GM21367 (cell line): ENCODE measurements at regions not wholly inside any gene's neighbourhood (a gene's known extent, or its start where the extent isn't known, plus 50 kb on each side); places are given as distances from the start of the nearest gene placed in this dataset.

ENCODE experiments used
- ATAC-seq: cut with Tn5 transposase; IDR thresholded peaks from one replicate; pipeline ENCODE4 v1.9.1; 2021; ENCODE audit not compliant: unreplicated experiment

DNA sequence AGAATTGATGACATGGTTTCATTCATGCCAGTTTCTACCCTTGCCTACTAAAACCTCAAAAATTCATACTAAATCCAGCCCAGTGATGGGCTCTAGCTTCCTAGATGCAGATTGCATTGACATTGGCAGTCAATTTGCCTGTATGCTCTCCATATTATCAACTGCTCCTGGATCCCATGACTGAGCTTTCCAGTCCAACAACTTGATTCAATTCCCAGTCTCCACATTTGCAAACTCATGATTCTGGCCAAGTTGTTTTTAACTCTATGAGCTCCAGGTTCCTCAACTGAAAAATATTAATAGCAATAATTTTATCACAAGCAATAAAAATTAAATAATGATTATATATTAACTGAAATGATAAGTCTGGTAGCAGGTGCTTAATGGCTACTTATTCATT lies 51.0 kb upstream of the DSC1 start:
- ATAC-seq, result no peak

DNA sequence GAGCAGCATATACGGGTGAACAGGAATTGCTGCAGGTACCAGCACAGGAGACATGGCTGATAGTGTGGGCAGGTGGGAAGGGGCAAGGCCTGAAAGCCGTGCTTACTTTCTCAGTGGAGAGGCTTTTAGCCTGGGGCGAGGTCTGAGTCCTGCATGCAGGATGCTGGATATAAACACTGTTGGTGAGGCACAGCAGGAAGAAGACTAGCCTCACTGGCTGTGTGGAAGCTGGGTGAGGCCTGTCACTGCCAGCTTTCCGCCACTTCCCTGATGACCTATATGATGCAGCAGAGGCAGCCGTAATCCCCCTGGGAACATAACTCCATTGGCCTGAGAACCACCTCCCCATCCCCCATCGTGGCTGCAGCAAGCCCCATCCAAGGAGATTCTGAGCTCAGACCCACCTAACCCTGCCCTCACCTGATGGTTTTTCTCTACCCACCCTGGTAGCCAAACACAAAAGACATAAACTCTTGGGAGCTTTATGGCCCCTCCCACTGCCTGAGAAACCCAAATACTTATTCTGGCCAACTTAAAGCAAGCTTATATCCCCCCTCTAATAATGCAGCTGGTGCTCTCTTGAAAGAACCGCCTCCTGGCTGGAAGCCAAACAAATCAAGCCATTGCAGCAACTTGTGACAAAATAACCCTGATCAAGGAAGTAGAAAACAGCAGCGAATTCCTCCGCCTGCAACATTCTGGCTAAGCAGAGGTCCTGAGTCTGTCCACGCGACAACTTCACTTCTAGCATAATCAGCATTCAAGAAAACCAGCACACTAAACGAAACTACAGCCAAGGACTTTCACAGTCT lies 54.6 kb upstream of the DSC1 start:
- ATAC-seq, result no peak

DNA sequence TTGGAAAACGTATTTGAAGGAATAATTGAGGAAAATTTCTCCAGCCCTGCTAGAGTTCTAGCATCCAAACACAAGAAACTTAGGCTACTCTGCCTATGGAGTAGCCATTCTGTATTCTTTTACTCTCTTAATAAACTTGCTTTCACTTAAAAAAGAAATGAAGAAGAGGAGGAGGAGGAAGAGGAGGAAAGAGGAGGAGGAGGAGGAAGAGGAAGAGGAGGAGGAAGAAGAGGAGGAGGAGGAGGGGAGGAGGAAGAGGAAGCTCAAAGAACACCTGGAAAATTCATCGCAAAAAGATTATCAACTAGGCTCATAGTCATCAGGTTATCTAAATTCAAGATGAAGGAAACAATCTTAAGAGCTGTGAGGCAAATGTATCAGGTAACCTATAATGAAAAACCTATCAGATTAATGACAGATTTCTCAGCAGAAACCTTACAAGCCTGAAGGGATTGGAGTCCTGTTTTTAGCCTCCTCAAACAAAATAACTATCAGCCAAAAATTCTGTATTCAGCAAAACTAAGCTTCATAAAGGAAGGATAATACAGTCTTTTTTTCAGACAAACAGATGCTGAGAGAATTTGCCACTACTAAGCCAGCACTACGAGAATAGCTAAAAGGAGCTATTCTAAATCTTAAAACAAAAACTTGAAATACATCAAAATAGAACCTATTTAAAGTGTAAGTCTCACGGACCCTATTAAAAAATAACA lies 56.2 kb upstream of the DSC1 start:
- no peak for ATAC-seq

DNA sequence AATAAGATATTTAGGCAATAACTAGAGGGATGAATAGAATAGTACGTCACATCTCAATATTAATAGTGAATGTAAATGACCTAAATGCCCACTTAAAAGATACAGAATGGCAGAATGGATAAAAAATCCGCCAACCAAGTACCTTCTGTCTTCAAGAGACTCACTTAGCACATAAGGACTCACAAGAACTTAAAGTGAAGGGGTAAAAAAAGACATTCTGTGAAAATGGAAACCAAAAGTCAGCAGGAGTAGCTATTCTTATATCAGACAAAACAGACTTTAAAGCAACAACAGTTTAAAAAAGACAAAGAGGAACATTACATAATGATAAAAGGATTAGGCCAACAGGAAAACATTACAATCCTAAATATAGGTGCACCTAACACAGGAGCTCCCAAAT lies 56.7 kb upstream of the DSC1 start:
- no peak for ATAC-seq

DNA sequence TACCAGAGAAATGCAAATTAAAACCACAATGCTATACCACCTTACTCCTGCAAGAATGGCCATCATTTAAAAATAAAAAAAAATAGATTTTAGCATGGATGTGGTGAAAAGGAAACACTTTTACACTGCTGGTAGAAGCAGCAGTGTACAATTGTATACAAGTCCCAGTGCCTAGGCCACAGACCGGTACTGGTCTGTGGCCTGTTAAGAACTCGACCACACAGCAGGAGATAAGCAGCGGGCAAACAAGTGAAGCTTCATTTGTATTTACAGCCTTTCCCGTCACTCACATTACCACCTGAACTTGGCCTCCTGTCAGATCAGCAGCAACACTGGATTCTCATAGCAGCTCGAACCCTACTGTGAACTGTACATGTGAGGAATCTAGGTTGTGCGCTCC lies 60.7 kb upstream of the DSC1 start:
- no peak for ATAC-seq

DNA sequence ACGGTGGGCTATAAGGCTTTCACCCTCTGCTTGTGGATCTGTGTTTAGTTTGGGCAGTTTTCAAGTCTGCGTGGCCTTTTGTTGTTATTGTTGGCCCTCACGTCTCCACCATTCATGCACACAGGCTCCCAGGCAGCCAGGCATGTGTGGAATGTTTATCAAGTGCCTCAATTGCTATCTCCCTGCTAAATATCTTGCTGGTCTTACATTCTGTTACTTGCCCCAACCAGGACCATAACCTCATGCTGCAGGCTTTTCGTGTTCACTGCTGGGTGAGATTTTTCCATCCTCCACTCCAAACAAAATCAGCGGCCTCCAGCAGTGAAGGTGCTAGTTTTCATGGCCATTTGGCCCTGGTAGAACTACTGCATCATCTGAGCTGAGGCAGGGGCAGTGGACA lies 63.0 kb upstream of the DSC1 start:
- ATAC-seq, result no peak

DNA sequence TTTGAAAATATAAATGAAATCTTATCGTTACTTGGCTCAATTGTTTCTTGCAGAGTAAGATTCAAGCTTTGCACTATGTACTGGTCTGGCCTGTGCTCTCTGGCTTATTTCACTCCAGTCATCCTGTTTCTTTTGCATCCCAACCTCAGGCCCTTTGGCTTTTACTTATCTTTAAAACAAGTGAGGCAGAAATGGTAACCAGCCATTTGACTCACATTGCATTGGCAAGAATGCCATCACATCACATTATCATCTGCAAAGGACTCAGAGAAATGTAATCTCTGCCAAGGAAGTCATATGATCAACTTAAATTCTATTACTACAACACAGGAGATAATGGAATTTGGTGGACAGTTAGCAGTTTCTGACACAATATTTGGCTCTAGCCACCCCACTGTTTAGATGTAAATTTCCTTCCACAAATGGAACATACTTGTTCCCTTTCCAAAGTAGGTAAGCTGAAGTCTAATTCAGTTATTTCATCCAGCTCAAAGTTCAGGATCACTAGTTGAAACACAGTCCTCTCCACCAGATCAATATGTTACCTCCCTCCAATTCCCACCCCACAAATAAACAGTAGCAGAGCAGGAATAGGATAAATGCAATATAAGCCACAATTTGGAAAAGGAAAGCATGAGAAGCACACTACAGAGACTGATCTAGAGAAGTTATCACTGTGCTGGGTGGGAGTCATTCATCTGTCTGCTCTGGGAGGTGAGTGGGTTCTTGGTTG lies 65.0 kb upstream of the DSC1 start:
- no peak for ATAC-seq

DNA sequence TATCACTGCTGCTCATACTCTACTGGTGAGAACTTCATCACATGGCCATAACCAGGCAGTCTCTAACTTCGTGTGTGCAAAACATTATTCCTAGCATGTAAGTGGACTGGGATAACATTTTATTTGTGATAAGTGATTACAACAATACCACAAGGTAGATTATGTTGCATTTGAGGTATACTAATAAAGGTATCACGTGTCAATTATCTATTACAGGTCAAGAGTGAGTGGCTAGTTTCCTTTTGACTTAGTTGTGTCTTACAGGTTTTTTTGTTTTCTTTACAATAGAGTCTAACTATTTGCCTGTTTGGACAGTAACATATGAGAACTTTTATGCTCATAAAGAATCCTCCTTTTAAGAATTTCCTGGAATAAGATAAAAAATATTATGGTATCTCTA lies 67.2 kb upstream of the DSC1 start:
- no peak for ATAC-seq

DNA sequence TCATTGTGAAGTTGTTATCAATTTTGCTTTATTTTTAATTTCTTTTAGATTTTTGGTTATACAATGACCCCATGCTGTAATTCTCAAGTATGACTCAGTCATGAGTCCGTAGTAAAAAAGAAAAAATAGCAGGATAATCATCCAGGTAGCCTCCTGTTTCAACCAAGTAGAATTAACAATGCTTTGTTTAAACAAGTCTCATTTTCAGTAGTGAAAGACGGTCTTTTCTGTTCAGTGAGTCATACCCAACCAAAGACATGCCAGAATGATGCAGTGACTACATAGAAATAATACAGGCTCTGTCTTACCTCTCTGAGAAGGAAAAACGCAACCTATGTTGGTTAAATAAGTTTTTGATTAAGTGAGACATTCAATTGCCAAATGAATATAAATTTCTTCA lies 67.8 kb upstream of the DSC1 start:
- no peak for ATAC-seq

DNA sequence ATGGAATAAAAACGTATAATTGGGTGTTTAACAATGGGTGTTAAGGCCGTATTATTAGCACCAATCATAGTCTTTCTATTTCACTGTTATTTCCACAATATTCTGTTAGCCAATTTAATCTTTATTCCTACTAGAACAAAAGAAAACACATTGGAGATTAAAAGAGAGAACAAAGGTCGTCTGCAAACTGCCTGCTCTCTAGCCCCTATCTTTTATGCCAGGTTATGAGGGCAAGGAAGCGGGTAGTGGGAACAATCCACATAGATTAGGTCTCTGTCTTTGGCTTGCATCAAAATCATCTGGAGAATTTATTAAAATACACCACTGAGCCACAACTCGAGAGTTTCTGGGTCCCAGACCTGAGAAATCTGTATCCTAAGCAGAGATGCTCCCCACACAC lies 69.4 kb upstream of the DSC1 start:
- ATAC-seq, result no peak

DNA sequence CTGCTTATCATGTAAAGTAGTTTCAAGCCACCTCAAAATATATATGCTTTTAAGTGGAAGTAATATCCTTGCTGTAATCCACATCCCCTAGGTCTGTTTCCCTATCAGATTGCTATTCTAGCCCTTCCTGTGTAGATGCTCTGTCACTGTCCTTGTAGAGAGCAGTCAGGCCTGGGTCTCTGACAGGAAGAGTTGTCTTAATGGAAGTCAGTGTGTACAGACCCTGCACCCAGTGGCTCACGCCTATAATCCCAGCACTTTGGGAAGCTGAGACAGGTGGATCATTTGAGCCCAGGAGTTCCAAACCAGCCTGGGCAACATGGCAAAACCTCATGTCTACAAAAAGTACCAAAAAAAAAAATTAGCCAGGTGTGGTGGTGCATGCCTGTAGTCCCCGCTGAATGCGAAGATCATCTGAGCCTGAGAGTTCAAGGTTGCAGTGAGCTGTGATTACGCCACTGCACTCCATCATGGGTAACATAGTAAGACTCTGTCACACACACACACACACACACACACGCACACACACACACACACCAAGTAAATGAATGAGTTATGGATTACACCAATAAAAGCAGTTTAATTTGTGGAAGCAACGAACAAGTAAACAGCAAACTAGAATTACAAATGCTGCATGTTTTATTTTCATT lies 70.2 kb upstream of the DSC1 start:
- no peak for ATAC-seq

DNA sequence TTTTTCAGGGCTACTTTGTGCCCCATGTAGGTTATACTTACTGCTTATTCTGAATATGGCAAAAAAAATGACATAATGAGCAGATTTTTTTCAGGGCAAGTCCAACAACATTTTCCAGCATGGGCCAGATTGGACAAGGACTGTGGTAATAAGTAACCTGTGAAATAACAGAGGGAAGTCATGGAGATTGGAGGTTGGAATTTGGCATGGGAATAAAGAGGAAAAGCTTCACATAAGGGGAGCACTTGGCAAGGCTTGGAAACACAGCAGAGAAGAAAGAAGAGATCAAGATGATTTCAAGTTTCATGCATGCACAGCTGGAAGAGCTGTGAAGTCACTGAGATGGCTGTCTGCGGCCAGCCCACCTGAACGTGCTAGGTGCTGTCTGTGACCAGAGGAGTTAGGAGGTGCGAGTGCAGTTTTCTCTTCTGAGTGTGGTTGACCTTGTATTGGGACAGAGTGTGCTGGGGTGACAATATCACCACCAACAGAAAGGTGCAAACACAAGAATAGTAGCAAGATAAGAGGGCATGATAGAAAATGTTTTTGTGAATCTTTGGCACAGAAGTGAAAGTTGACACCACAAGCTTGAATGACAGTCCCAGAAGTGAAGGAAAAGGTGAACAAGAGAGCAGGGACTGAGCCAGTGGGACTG lies 71.1 kb upstream of the DSC1 start:
- no peak for ATAC-seq

DNA sequence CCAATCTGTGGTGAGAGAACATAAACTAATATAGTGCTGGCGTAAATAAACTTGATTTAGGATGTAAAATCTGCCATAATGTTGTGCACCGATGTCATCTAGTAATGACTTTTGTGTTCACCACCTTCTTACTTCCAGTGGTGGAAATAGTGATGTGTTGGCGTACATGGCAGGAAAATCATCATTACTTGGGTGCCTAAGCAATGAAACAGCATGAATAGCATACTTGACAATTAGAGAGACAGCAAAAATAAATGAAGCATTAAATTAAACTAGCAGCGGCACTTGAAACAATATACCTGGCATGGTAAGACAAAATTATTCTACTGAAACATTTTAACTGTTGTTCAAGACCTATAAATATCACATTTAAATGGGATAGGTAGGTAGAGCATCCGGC lies 73.2 kb upstream of the DSC1 start:
- ATAC-seq, result no peak

DNA sequence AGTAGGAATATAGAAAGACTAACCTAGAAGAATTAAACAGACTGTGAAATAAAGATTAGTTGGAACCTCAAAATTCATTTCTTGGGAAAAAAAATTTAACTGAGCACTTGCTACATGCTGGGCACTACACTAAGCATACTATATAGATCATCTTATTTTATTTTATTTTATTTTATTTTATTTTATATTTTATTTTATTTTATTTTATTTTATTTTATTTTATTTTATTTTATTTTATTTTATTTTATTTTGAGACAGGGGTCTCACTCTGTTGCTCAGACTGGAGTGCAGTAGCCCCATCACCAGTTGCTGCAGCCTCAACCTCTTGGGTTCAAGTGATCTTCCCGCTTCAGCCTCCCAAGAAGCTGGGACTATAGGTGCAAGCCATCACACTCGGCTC lies 74.5 kb upstream of the DSC1 start:
- no peak for ATAC-seq

DNA sequence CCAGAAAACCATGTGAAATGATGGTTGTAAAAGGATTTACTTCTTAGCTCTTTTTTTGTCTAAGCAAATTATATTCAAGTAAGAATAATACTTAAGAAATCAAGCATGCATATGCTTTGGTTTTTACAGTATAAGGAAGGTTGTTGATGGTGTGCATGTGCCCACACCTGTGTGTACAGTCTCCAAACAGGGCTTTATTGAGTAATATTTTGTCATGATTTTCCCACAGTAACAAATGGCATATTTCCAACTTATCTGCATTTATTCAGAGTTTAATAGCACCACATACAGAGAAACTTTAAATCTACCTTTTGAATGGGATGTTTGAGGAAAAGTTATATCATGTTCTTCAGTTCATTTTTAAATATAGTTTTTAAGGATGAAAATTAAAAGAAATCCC lies 76.5 kb upstream of the DSG1 start:
- no peak for ATAC-seq

DNA sequence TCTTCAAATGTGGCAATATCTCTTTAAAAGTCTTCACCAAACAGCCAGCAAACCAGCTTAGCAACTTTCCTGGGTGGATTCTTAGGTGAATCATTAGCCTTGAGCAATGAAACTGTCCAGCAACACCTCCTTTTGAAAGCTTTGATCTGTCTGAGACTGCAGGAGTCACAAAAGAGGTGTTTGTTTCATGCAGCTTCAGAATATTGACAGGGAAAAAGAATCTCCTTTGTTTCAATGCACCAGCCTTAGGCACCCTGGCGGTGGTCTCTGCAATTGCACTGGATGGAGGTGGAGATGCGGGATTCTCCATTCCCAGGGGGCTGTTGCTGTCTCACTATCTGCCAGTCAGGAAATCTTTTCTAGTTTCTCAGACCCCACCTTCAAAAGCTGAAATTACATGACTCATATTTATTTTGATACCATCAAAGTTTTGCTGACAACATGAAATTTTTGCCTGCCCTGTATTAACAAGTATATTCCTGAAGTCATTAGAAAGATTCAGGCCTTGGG lies 76.0 kb upstream of the DSG1 start:
- ATAC-seq, result no peak

DNA sequence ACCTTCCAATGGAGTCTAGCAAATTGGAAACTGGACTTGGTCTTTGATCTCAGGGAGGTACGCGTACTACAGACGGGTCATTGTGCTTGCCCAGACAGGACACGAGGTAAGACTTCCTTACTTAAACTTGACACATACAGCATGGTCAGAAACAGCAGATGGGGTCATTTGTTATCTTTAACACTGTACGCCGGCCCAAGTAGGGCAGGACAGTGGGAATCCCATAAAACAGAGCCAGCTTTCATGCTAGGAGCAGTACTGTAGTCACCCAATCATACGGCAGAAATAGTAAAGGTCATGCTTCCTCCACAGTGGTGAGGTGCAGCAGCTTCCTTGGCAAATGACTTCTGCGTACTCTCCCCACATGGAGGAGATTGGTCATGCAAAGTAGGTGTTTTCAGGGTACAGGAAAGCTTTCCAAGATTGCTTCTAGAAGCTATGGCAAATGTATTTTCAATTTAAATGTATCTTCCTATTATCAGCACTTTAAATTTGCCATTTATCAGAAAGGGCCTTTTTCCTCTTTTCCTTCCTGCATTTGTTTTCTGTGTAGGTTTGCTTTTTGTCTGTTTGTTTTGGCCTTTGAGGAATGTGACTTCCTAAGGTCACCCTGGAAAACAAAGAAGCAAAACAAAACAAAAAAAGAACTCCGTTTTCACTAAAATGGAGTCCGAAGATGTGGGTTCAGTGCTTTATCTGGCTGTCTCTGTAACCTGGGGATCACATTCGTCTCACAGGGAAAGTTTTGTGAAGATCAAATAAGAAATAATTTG lies 74.0 kb upstream of the DSG1 start:
- no peak for ATAC-seq

DNA sequence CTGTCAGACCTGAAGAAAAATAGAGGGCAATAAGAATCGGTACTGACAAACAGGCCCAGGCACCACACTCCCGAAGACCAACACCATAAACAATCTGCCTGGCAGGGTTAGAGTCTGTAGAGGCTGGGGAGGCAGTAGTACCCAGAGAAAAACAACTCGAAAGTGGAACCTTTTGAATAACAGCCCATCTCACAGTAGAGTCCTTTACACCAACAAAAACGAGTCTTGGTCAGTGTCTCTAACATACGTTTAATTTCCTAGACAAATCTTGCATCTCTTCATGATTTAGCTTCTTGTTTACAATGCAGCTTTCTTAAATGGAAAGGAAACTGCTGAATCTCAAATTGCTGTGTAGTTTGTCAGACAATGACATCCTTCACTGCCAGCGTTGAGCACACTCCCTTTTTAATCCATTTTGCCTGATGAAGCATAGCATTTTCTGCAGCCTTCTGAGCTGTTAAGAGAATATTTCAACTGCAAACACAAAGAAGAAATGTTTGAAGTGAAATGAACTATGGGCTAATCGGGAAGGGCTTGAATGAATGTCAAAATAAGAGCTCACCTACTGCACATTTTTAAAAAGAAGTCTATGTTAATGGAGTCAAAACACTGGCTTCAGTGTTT lies 73.1 kb upstream of the DSG1 start:
- no peak for ATAC-seq

DNA sequence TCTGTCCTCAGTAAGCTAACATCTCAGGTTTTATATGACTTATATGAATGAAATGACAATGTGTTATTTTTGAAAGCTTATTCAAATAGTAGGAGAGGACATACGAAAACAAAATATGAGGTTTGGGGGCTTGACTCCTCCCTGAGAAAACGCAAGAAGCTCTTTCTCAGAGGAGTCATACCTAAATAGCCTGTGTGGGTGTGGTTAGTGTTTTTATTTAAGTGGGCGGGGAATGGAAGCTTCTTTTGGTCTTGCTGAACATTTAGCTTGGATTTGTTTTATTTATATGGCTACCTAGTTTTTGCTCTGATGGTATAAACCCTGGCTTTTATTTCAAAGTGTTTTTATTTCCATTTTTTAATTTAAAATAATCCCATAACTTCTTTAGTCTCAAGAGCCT lies 72.1 kb upstream of the DSG1 start:
- ATAC-seq, result no peak

DNA sequence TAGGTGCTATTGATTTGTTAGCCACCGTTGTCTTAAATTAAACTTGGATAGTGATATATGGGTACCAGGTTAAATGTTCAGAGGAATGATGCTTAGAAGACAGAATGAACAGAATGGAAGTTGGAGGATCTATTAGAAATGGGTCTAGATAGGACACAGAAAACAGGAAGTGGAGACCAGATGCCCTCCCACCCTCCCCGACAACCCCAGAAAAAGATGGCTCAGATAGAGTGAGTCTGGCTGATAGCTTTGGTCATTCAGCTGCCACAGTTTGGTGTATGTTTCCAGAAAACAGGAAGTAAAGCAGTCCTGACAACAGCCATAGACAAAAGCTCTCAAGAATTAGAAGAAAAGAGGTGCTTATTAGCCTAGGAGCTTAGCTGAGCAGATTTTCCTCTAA lies 71.5 kb upstream of the DSG1 start:
- no peak for ATAC-seq
